GM23338 (cell line): ENCODE measurements at regions not wholly inside any gene's neighbourhood (a gene's known extent, or its start where the extent isn't known, plus 50 kb on each side); places are given as distances from the start of the nearest gene placed in this dataset.

Experiments
- ATAC-seq: fragments of 200-7000 bp; cut with Tn5 transposase; 3 replicates; pipeline ENCODE4 v1.9.1; 2020
- DNase-seq: peaks from one replicate; pipeline ENCODE4 v3.0.0-alpha.2; 2015; ENCODE audit warnings: low spot score
- H2AFZ ChIP-seq: fragments of 200-600 bp; sonication (generic); 2 replicates; pipeline ENCODE4 v1.8.0; 2016; ENCODE audit warnings: antibody characterized with exemption, mild to moderate bottlenecking, moderate library complexity
- H3F3A ChIP-seq: fragments of 200-600 bp; sonication (generic); replicated peaks from 2 replicates; pipeline ENCODE4 v1.8.0; 2017; ENCODE audit warnings: antibody characterized with exemption, mixed run types, low read depth
- H3K27ac ChIP-seq: fragments of 200-600 bp; sonication (generic); 2 replicates; pipeline ENCODE4 v1.6.1; 2016; ENCODE audit warnings: low read depth
- H3K27me3 ChIP-seq: fragments of 200-600 bp; sonication (generic); 2 replicates; pipeline ENCODE4 v1.8.0; 2016; ENCODE audit warnings: mild to moderate bottlenecking, mixed run types, moderate library complexity; ENCODE audit not compliant: insufficient read depth
- H3K36me3 ChIP-seq: fragments of 200-600 bp; sonication (generic); 2 replicates; pipeline ENCODE4 v1.8.0; 2016; ENCODE audit warnings: mild to moderate bottlenecking; ENCODE audit not compliant: insufficient read depth
- H3K4me1 ChIP-seq: fragments of 200-600 bp; sonication (generic); 2 replicates; pipeline ENCODE4 v1.8.0; 2016; ENCODE audit warnings: mild to moderate bottlenecking, moderate library complexity; ENCODE audit not compliant: insufficient read depth
- H3K4me2 ChIP-seq: fragments of 200-600 bp; sonication (generic); 2 replicates; pipeline ENCODE4 v1.7.1; 2017; ENCODE audit warnings: mixed run types
- H3K4me3 ChIP-seq: fragments of 200-600 bp; sonication (generic); 2 replicates; pipeline ENCODE4 v1.6.1; 2016; ENCODE audit warnings: mixed run types
- H3K79me2 ChIP-seq: fragments of 200-600 bp; sonication (generic); replicated peaks from 2 replicates; pipeline ENCODE4 v1.8.0; 2017; ENCODE audit warnings: mild to moderate bottlenecking; ENCODE audit not compliant: insufficient read depth
- H3K9me2 ChIP-seq: fragments of 200-600 bp; sonication (generic); 2 replicates; pipeline ENCODE4 v1.8.0; 2017; ENCODE audit not compliant: insufficient read depth
- H4K20me1 ChIP-seq: fragments of 200-600 bp; sonication (generic); replicated peaks from 2 replicates; pipeline ENCODE4 v1.8.0; 2017; ENCODE audit warnings: mild to moderate bottlenecking; ENCODE audit not compliant: insufficient read depth
- H3K27ac Mint-ChIP-seq: 2 replicates; pipeline ENCODE4 v1.8.0; 2020; ENCODE audit warnings: inconsistent platforms, mild to moderate bottlenecking, moderate library complexity, mixed read lengths
- H3K27me3 Mint-ChIP-seq: 3 replicates; pipeline ENCODE4 v1.8.0; 2022; ENCODE audit warnings: low read depth, mild to moderate bottlenecking, moderate library complexity, mixed read lengths, inconsistent platforms; ENCODE audit not compliant: insufficient read depth, poor library complexity
- H3K36me3 Mint-ChIP-seq: 3 replicates; pipeline ENCODE4 v1.8.0; 2021; ENCODE audit warnings: low read depth, mild to moderate bottlenecking, inconsistent platforms, moderate library complexity, mixed read lengths
- H3K4me1 Mint-ChIP-seq: 3 replicates; pipeline ENCODE4 v1.8.0; 2020; ENCODE audit warnings: mild to moderate bottlenecking, inconsistent platforms, mixed read lengths
- H3K4me3 Mint-ChIP-seq: 3 replicates; pipeline ENCODE4 v1.8.0; 2021; ENCODE audit warnings: moderate library complexity, mild to moderate bottlenecking, inconsistent platforms, mixed read lengths
- H3K9me3 Mint-ChIP-seq: 3 replicates; pipeline ENCODE4 v1.8.0; 2020; ENCODE audit warnings: moderate library complexity, mild to moderate bottlenecking, inconsistent platforms, mixed read lengths
- CREB1 ChIP-seq: fragments of 250-450 bp; sonication (Bioruptor Pico); IDR thresholded peaks from 2 replicates; pipeline ENCODE4 v1.5.0; 2020; ENCODE audit warnings: low read depth, mild to moderate bottlenecking, moderate library complexity
- EZH2 ChIP-seq: fragments of 200-600 bp; sonication (generic); IDR thresholded peaks from one replicate; pipeline ENCODE4 v1.8.0; 2017; ENCODE audit warnings: antibody characterized with exemption, mild to moderate bottlenecking, low read depth; ENCODE audit not compliant: unreplicated experiment
- EZH2phosphoT487 ChIP-seq: fragments of 200-600 bp; sonication (generic); IDR thresholded peaks from one replicate; pipeline ENCODE4 v1.8.1; 2018; ENCODE audit warnings: antibody characterized with exemption; ENCODE audit not compliant: unreplicated experiment
- JUNB ChIP-seq: IDR thresholded peaks from one replicate; pipeline ENCODE4 v1.6.1; 2016; ENCODE audit warnings: antibody characterized with exemption; ENCODE audit not compliant: unreplicated experiment
- NANOG ChIP-seq: IDR thresholded peaks from 2 replicates; pipeline ENCODE4 v1.6.1; 2016; ENCODE audit warnings: antibody characterized with exemption, borderline replicate concordance
- POLR2AphosphoS5 ChIP-seq: IDR thresholded peaks from 2 replicates; pipeline ENCODE4 v1.6.1; 2016; ENCODE audit warnings: antibody characterized with exemption, low read depth
- STAT1 ChIP-seq: IDR thresholded peaks from one replicate; pipeline ENCODE4 v1.6.1; 2016; ENCODE audit warnings: antibody characterized with exemption; ENCODE audit not compliant: unreplicated experiment
- ZNF114 ChIP-seq: fragments of 250-450 bp; sonication (Bioruptor Pico); IDR thresholded peaks from 2 replicates; pipeline ENCODE4 v1.5.0; 2020; ENCODE audit warnings: mild to moderate bottlenecking, moderate library complexity
- TF ChIP-seq, protein P1 (sequence below): IDR thresholded peaks from 2 replicates; pipeline ENCODE4 v1.6.1; 2016; ENCODE audit warnings: antibody characterized with exemption
- TF ChIP-seq, protein P2 (sequence below), 2 experiments: fragments of 200-600 bp in 1 of 2; sonication (generic) in 1 of 2; conservative IDR thresholded peaks; 2 replicates each; pipeline versions ENCODE4 v1.5.1 to v1.6.1; 2016 to 2017; ENCODE audit warnings: antibody characterized with exemption in 2 of 2, low read depth in 2 of 2, mild to moderate bottlenecking in 2 of 2, moderate library complexity in 1 of 2
- TF ChIP-seq, protein P3 (sequence below): IDR thresholded peaks from one replicate; pipeline ENCODE4 v1.6.1; 2018; ENCODE audit warnings: antibody characterized with exemption; ENCODE audit not compliant: unreplicated experiment

DNA sequence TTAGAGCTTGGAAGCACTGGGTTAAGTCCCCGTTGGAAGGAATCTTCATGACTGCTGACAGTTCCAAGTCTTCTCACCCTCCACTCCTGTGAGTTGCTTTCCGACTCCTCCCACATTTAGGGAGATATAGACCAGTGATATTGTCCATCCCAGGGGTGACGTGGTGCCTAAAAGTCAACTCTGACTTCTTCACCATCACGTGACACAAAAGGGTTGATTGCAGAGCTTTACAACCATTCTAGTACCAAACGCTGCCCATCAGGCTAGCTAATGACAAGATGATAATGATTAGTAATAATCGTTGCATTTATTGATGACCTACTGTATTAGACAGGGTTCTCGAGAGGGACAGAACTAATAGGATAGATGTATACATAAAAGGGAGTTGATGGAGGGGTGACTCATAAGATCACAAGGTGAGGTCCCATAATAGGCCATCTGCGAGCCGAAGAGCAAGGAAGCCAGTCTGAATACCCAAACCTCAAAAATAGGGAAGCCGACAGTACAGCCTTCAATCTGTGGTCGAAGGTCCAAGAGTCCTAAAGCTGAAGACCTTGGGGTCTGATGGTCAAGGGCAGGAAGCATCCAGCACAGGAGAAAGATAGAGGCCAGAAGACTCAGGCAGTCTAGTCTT, 85.3 kb upstream of the CARD11 start (continued):
- TF ChIP-seq NANOG, result no peak
- TF ChIP-seq POLR2AphosphoS5, result no peak
- TF ChIP-seq, protein P1, sequence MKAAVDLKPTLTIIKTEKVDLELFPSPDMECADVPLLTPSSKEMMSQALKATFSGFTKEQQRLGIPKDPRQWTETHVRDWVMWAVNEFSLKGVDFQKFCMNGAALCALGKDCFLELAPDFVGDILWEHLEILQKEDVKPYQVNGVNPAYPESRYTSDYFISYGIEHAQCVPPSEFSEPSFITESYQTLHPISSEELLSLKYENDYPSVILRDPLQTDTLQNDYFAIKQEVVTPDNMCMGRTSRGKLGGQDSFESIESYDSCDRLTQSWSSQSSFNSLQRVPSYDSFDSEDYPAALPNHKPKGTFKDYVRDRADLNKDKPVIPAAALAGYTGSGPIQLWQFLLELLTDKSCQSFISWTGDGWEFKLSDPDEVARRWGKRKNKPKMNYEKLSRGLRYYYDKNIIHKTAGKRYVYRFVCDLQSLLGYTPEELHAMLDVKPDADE, result no peak
- TF ChIP-seq, protein P2, sequence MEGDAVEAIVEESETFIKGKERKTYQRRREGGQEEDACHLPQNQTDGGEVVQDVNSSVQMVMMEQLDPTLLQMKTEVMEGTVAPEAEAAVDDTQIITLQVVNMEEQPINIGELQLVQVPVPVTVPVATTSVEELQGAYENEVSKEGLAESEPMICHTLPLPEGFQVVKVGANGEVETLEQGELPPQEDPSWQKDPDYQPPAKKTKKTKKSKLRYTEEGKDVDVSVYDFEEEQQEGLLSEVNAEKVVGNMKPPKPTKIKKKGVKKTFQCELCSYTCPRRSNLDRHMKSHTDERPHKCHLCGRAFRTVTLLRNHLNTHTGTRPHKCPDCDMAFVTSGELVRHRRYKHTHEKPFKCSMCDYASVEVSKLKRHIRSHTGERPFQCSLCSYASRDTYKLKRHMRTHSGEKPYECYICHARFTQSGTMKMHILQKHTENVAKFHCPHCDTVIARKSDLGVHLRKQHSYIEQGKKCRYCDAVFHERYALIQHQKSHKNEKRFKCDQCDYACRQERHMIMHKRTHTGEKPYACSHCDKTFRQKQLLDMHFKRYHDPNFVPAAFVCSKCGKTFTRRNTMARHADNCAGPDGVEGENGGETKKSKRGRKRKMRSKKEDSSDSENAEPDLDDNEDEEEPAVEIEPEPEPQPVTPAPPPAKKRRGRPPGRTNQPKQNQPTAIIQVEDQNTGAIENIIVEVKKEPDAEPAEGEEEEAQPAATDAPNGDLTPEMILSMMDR (conservative IDR thresholded peaks at IDR 0.05; ENCODE audit: low read depth in 2 of 2), result no peak

- DNase-seq (no peak), ATAC-seq (no peak)
- Mint-ChIP-seq H3K9me3 (peaks cover 7% of the 10 kb centered on the region; the same call in 1 of the 3 replicates), H3K4me1 (peaks cover 18% of the 10 kb centered on the region), H3K4me3 (no peak overlapping the region), H3K36me3 (no peaks in the 10 kb centered on the region), H3K27ac (no peak overlapping the region), H3K27me3 (peaks cover 4% of the 10 kb centered on the region)
- no peak overlapping the region for H3K4me3 ChIP-seq
- 0 out of 2 replicates have a peak, but pooled peaks cover 3% of the 10 kb centered on the region for H3K9me2 ChIP-seq
- no peaks in the 10 kb centered on the region for H3K36me3 ChIP-seq
- H2AFZ ChIP-seq, result no peak overlapping the region
- H3K27ac ChIP-seq, result no peak overlapping the region
- no peaks in the 10 kb centered on the region for H3K79me2 ChIP-seq
- H3K27me3 ChIP-seq, result no peaks in the 10 kb centered on the region
- no peak overlapping the region for H3K4me2 ChIP-seq
- no peaks in the 10 kb centered on the region for H4K20me1 ChIP-seq
- no peaks in the 10 kb centered on the region for H3F3A ChIP-seq
- no peak for TF ChIP-seq NANOG
- peaks cover 13% of the 10 kb centered on the region for H3K4me1 ChIP-seq
These were observed 90.2 kb upstream of the CARD11 start for GRCh38 chr7:3133811-3134385.

- Histone ChIP-seq H4K20me1 (no peaks in the 10 kb centered on the region), H3K9me2 (0 out of 2 replicates have a peak, but pooled peaks cover 3% of the 10 kb centered on the region), H3K27me3 (no peaks in the 10 kb centered on the region), H3K79me2 (no peaks in the 10 kb centered on the region), H3K4me3 (no peak overlapping the region), H3F3A (no peaks in the 10 kb centered on the region), H3K36me3 (no peaks in the 10 kb centered on the region), H3K4me1 (peaks cover 17% of the 10 kb centered on the region), H3K4me2 (0 out of 2 replicates have a peak overlapping the region, but pooled peaks have one; percentile 36), H3K27ac (no peak overlapping the region), H2AFZ (no peak overlapping the region)
- H3K9me3 Mint-ChIP-seq, result peaks cover 7% of the 10 kb centered on the region; the same call in 1 of the 3 replicates
- H3K36me3 Mint-ChIP-seq, result no peaks in the 10 kb centered on the region
- no peak for DNase-seq
- H3K4me1 Mint-ChIP-seq, result peaks cover 22% of the 10 kb centered on the region
- H3K27ac Mint-ChIP-seq, result no peak overlapping the region
- H3K27me3 Mint-ChIP-seq, result peaks cover 11% of the 10 kb centered on the region
- no peak overlapping the region for H3K4me3 Mint-ChIP-seq
- ATAC-seq, result no peak
- TF ChIP-seq, protein P2 (conservative IDR thresholded peaks at IDR 0.05; ENCODE audit: low read depth in 2 of 2), result no peak
- TF ChIP-seq JUNB (no peak), EZH2 (no peak), CREB1 (CRISPR knock-in tag) (no peak), ZNF114 (CRISPR knock-in tag) (no peak), STAT1 (no peak), EZH2phosphoT487 (no peak), POLR2AphosphoS5 (no peak), NANOG (no peak)
- TF ChIP-seq, protein P1, result no peak
- TF ChIP-seq, protein P3, sequence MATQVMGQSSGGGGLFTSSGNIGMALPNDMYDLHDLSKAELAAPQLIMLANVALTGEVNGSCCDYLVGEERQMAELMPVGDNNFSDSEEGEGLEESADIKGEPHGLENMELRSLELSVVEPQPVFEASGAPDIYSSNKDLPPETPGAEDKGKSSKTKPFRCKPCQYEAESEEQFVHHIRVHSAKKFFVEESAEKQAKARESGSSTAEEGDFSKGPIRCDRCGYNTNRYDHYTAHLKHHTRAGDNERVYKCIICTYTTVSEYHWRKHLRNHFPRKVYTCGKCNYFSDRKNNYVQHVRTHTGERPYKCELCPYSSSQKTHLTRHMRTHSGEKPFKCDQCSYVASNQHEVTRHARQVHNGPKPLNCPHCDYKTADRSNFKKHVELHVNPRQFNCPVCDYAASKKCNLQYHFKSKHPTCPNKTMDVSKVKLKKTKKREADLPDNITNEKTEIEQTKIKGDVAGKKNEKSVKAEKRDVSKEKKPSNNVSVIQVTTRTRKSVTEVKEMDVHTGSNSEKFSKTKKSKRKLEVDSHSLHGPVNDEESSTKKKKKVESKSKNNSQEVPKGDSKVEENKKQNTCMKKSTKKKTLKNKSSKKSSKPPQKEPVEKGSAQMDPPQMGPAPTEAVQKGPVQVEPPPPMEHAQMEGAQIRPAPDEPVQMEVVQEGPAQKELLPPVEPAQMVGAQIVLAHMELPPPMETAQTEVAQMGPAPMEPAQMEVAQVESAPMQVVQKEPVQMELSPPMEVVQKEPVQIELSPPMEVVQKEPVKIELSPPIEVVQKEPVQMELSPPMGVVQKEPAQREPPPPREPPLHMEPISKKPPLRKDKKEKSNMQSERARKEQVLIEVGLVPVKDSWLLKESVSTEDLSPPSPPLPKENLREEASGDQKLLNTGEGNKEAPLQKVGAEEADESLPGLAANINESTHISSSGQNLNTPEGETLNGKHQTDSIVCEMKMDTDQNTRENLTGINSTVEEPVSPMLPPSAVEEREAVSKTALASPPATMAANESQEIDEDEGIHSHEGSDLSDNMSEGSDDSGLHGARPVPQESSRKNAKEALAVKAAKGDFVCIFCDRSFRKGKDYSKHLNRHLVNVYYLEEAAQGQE, result no peak
These were observed 91.1 kb upstream of the CARD11 start for GRCh38 chr7:3134745-3135144.
